ENCODE measurements at regions not wholly inside any gene's neighbourhood (a gene's known extent, or its start where the extent isn't known, plus 50 kb on each side); places are given as distances from the start of the nearest gene placed in this dataset.

GRCh38 chr16:86040496-86040895 is 141.5 kb downstream of the IRF8 start:
- DNase-seq (ENCODE audit: low read depth, low spot score) (no peak), ATAC-seq (no peak)
- H3K9ac ChIP-seq (ENCODE audit: low read length) = no peak overlapping the region
- H2AFZ ChIP-seq (ENCODE audit: low read depth, low read length, poor library complexity, severe bottlenecking) = no peak overlapping the region
- ChIA-PET POLR2A (no interaction called here), RAD21 (ENCODE audit: low non-redundant PET in 1 of 2, low total read pairs in 2 of 2, uncharacterized antibody in 2 of 2, unreplicated experiment in 2 of 2) (interaction anchor here in 1 of 2 experiments (0.6 kb wide), 1 partner anchor 35 kb away, joined by 3 read pairs; no protein-coding TSS in a partner anchor), CTCF (interaction anchor here (1.1 kb wide), 1 partner anchor 219 kb away, joined by 3 read pairs; no protein-coding TSS in a partner anchor)
- H3K4me3 ChIP-seq (replicated peaks in 1 of 2; ENCODE audit: low read depth in 1 of 2, low read length in 2 of 2) = no peak overlapping the region
- TF ChIP-seq SRF (IDR thresholded peaks at IDR 0.05; ENCODE audit: low read depth) = no peak
- intact Hi-C loops (cut with micrococcal nuclease) = no loop called here
- peaks cover 18% of the 10 kb centered on the region; the same call in 1 of the 2 replicates for H3K27me3 ChIP-seq (ENCODE audit: insufficient read depth, low read length)
- H3K79me2 ChIP-seq (ENCODE audit: insufficient read depth, low read length) = no peaks in the 10 kb centered on the region
- H3K27ac ChIP-seq (ENCODE audit: low read depth, low read length) = no peak overlapping the region
- H3K36me3 ChIP-seq (ENCODE audit: control insufficient read depth in 1 of 2, insufficient read depth in 2 of 2, low read length in 2 of 2) = no peaks in the 10 kb centered on the region
- H3K9me3 ChIP-seq (ENCODE audit: control insufficient read depth in 1 of 2, insufficient read depth in 1 of 2, low read depth in 1 of 2, low read length in 2 of 2) = no peaks in the 10 kb centered on the region
- peaks cover 0 to 3% of the 10 kb centered on the region in 2 experiments; a peak in 1 of 4 replicates for H3K4me1 ChIP-seq (ENCODE audit: control insufficient read depth in 1 of 2, insufficient read depth in 2 of 2, low read length in 2 of 2)
- no peaks in the 10 kb centered on the region for H4K20me1 ChIP-seq (ENCODE audit: insufficient read depth)
- no peaks in the 10 kb centered on the region for H3K9me2 ChIP-seq (ENCODE audit: insufficient read depth)
- BruUV-seq (replicated peaks) = no TSS peak
- H3K4me2 ChIP-seq (ENCODE audit: low read length) = no peak overlapping the region

- H3K9me2 ChIP-seq (ENCODE audit: insufficient read depth) = no peaks in the 10 kb centered on the region
- RAD21 ChIA-PET (ENCODE audit: low non-redundant PET in 1 of 2, low total read pairs in 2 of 2, uncharacterized antibody in 2 of 2, unreplicated experiment in 2 of 2) = no interaction called here
- ATAC-seq (no peak), DNase-seq (ENCODE audit: low read depth, low spot score) (no peak)
- H3K4me1 ChIP-seq (ENCODE audit: control insufficient read depth in 1 of 2, insufficient read depth in 2 of 2, low read length in 2 of 2) = peaks cover 0 to 3% of the 10 kb centered on the region in 2 experiments; a peak in 1 of 4 replicates
- CTCF ChIA-PET = interaction anchor here (1.1 kb wide), 1 partner anchor 220 kb away, joined by 3 read pairs; no protein-coding TSS in a partner anchor
- no TSS peak for BruUV-seq (replicated peaks)
- H3K36me3 ChIP-seq (ENCODE audit: control insufficient read depth in 1 of 2, insufficient read depth in 2 of 2, low read length in 2 of 2) = no peaks in the 10 kb centered on the region
- H3K9me3 ChIP-seq (ENCODE audit: control insufficient read depth in 1 of 2, insufficient read depth in 1 of 2, low read depth in 1 of 2, low read length in 2 of 2) = no peaks in the 10 kb centered on the region
- H3K27ac ChIP-seq (ENCODE audit: low read depth, low read length) = no peak overlapping the region
- POLR2A ChIA-PET = no interaction called here
- H3K4me2 ChIP-seq (ENCODE audit: low read length) = no peak overlapping the region
- intact Hi-C loops (cut with micrococcal nuclease) = no loop called here
- H3K27me3 ChIP-seq (ENCODE audit: insufficient read depth, low read length) = peaks cover 18% of the 10 kb centered on the region; the same call in 1 of the 2 replicates
- no peak overlapping the region for H3K4me3 ChIP-seq (replicated peaks in 1 of 2; ENCODE audit: low read depth in 1 of 2, low read length in 2 of 2)
- H2AFZ ChIP-seq (ENCODE audit: low read depth, low read length, poor library complexity, severe bottlenecking) = no peak overlapping the region
- H3K9ac ChIP-seq (ENCODE audit: low read length) = no peak overlapping the region
- no peaks in the 10 kb centered on the region for H4K20me1 ChIP-seq (ENCODE audit: insufficient read depth)
- TF ChIP-seq POLR2A (IDR thresholded peaks at IDR 0.05; ENCODE audit: borderline replicate concordance, extremely low read depth, insufficient read depth, insufficient read length) = no peak
- no peak for TF ChIP-seq ZNF274 (IDR thresholded peaks at IDR 0.05; ENCODE audit: low read depth, low read length)
- no peaks in the 10 kb centered on the region for H3K79me2 ChIP-seq (ENCODE audit: insufficient read depth, low read length)
Measured at GRCh38 chr16:86041215-86041614, 142.3 kb downstream of the IRF8 start.

GRCh38 chr16:86041807-86042206 is 142.8 kb downstream of the IRF8 start:
- intact Hi-C loops (cut with micrococcal nuclease) = no loop called here
- Histone ChIP-seq H3K27ac (ENCODE audit: low read depth, low read length) (no peak overlapping the region), H3K4me2 (ENCODE audit: low read length) (no peak overlapping the region), H3K36me3 (ENCODE audit: control insufficient read depth in 1 of 2, insufficient read depth in 2 of 2, low read length in 2 of 2) (no peaks in the 10 kb centered on the region), H3K9me3 (ENCODE audit: control insufficient read depth in 1 of 2, insufficient read depth in 1 of 2, low read depth in 1 of 2, low read length in 2 of 2) (no peaks in the 10 kb centered on the region), H3K4me3 (replicated peaks in 1 of 2; ENCODE audit: low read depth in 1 of 2, low read length in 2 of 2) (no peak overlapping the region), H3K9me2 (ENCODE audit: insufficient read depth) (no peaks in the 10 kb centered on the region), H3K4me1 (ENCODE audit: control insufficient read depth in 1 of 2, insufficient read depth in 2 of 2, low read length in 2 of 2) (peaks cover 0 to 3% of the 10 kb centered on the region in 2 experiments; a peak in 1 of 4 replicates), H3K9ac (ENCODE audit: low read length) (no peak overlapping the region), H4K20me1 (ENCODE audit: insufficient read depth) (no peaks in the 10 kb centered on the region), H3K27me3 (ENCODE audit: insufficient read depth, low read length) (peaks cover 20% of the 10 kb centered on the region), H3K79me2 (ENCODE audit: insufficient read depth, low read length) (no peaks in the 10 kb centered on the region), H2AFZ (ENCODE audit: low read depth, low read length, poor library complexity, severe bottlenecking) (no peak overlapping the region)
- ChIA-PET CTCF (no interaction called here), POLR2A (no interaction called here), RAD21 (ENCODE audit: low non-redundant PET in 1 of 2, low total read pairs in 2 of 2, uncharacterized antibody in 2 of 2, unreplicated experiment in 2 of 2) (no interaction called here)
- ATAC-seq (no peak), DNase-seq (ENCODE audit: low read depth, low spot score) (no peak)
- BruUV-seq (replicated peaks) = no TSS peak
- TF ChIP-seq EZH2 (IDR thresholded peaks at IDR 0.05) (no peak), JUND (IDR thresholded peaks at IDR 0.05) (no peak), SRF (IDR thresholded peaks at IDR 0.05; ENCODE audit: low read depth) (no peak), REST (IDR thresholded peaks at IDR 0.05; ENCODE audit: low read depth) (no peak), ELF1 (IDR thresholded peaks at IDR 0.05; ENCODE audit: borderline replicate concordance, low read depth) (no peak), ATF3 (IDR thresholded peaks at IDR 0.05) (no peak), MAX (IDR thresholded peaks at IDR 0.05) (no peak)
